K562 (cell line): ENCODE measurements at regions not wholly inside any gene's neighbourhood (a gene's known extent, or its start where the extent isn't known, plus 50 kb on each side); places are given as distances from the start of the nearest gene placed in this dataset.

Source experiments
- FOXM1 ChIP-seq, 2 experiments: fragments of 450-650 bp in 1 of 2; sonication (generic) in 1 of 2; formaldehyde crosslinking in 1 of 2; IDR thresholded peaks; 2 replicates each; pipeline versions ENCODE4 v1.6.1 to v1.9.0; 2017 to 2022; ENCODE audit warnings: low read depth in 2 of 2, mild to moderate bottlenecking in 2 of 2, missing genetic modification reagents in 1 of 2, moderate library complexity in 1 of 2
- SETDB1 ChIP-seq: IDR thresholded peaks from one replicate; pipeline ENCODE4 v1.6.1; 2012; ENCODE audit warnings: low read length, control low read depth, inconsistent platforms
- ZC3H4 ChIP-seq: sonication (generic); formaldehyde crosslinking; IDR thresholded peaks from 2 replicates; pipeline ENCODE4 v1.9.0; 2021; ENCODE audit warnings: missing genetic modification reagents, borderline replicate concordance
- ZNF263 ChIP-seq: sonication (generic); formaldehyde crosslinking; IDR thresholded peaks from 2 replicates; pipeline ENCODE4 v1.8.0; 2022; ENCODE audit warnings: mild to moderate bottlenecking, missing genetic modification reagents, borderline replicate concordance
- ZNF785 ChIP-seq: fragments of 250-450 bp; sonication (Bioruptor Pico); IDR thresholded peaks from 2 replicates; pipeline ENCODE4 v1.4.0; 2020; ENCODE audit warnings: mild to moderate bottlenecking

GRCh38 chr5:26239588-26239987 is 798.8 kb downstream of the CDH9 start:
- TF ChIP-seq ZNF785 (CRISPR knock-in tag): no peak
- TF ChIP-seq SETDB1: no peak
- no peak for TF ChIP-seq ZNF263 (CRISPR knock-in tag)
- no peak for TF ChIP-seq FOXM1 (IDR thresholded peaks at IDR 0.05; ENCODE audit: low read depth)
- TF ChIP-seq FOXM1 (CRISPR knock-in tag; IDR thresholded peaks at IDR 0.05; ENCODE audit: low read depth): no peak
- no peak for TF ChIP-seq ZC3H4 (CRISPR knock-in tag)
